ENCODE measurements at regions not wholly inside any gene's neighbourhood (a gene's known extent, or its start where the extent isn't known, plus 50 kb on each side); places are given as distances from the start of the nearest gene placed in this dataset.

DNA sequence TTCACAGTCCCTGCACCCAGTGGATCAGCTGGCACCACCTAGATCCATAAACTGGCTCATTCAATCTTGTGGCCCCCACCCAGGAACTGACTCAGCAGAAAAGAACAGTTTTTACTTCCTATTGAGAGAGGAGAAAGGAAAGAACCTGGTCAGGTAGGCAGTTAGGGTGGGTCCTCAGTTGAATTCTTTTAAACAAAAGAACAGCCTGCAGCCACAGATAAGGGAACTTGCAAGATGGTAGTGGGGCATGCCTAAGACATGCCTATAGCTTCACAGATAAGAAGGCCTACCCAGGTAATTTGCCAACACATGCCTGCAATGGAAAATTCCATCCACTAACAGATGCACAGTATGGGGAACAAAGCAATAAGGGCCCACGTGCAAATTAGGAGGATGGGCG, 86.7 kb upstream of the NLGN4Y start:
- no peak for DNase-seq
- Mint-ChIP-seq H3K4me3 (no peak overlapping the region), H3K4me1 (no peaks in the 10 kb centered on the region), H3K27ac (no peak overlapping the region), H3K36me3 (no peaks in the 10 kb centered on the region), H3K9me3 (no peaks in the 10 kb centered on the region), H3K27me3 (no peaks in the 10 kb centered on the region)
- CTCF ChIA-PET: no interaction called here

- Mint-ChIP-seq H3K27ac (no peak overlapping the region), H3K4me1 (no peaks in the 10 kb centered on the region)
- CTCF ChIA-PET: no interaction called here
Measured at GRCh38 chrY:14438395-14438794, 85.9 kb upstream of the NLGN4Y start.

DNA sequence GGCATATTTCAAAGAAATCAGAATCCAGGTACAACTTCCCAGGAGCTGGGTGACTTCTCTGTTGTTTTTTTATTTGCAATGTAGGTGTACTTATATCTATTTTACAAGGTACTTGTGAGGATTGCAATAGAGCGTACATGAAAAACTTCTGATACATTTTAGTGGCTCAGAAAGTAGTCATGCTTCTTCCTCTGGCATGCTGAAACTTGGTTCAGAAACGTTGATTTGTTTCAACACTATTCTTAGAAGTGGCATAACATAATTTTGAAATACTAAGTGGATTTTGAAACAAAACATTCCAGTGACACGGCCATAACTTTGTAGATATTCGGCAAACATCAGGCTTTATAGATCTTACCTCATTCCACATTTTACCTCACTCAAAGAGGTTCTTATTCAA, 79.8 kb upstream of the NLGN4Y start:
- Mint-ChIP-seq H3K27me3 (no peaks in the 10 kb centered on the region), H3K9me3 (no peaks in the 10 kb centered on the region), H3K4me3 (no peak overlapping the region), H3K27ac (no peak overlapping the region), H3K4me1 (no peaks in the 10 kb centered on the region), H3K36me3 (no peaks in the 10 kb centered on the region)
- DNase-seq: no peak
- CTCF ChIA-PET: no interaction called here

More at GRCh38 chrY:14438395-14438794, 85.9 kb upstream of the NLGN4Y start:
- no peak for DNase-seq
- Mint-ChIP-seq H3K27me3 (no peaks in the 10 kb centered on the region), H3K36me3 (no peaks in the 10 kb centered on the region), H3K9me3 (no peaks in the 10 kb centered on the region), H3K4me3 (no peak overlapping the region)

GRCh38 chrY:14468151-14468683, 56.1 kb upstream of the NLGN4Y start:
- Mint-ChIP-seq H3K27ac (no peak overlapping the region), H3K36me3 (no peaks in the 10 kb centered on the region), H3K4me3 (no peak overlapping the region), H3K9me3 (no peaks in the 10 kb centered on the region), H3K27me3 (no peaks in the 10 kb centered on the region), H3K4me1 (no peaks in the 10 kb centered on the region)
- CTCF ChIA-PET: no interaction called here
- no peak for DNase-seq

GRCh38 chrY:14472421-14472820, 51.9 kb upstream of the NLGN4Y start:
- CTCF ChIA-PET: no interaction called here
- H3K27me3 Mint-ChIP-seq: no peaks in the 10 kb centered on the region
- no peak overlapping the region for H3K4me3 Mint-ChIP-seq
- H3K9me3 Mint-ChIP-seq: no peaks in the 10 kb centered on the region
- no peak for DNase-seq
- no peaks in the 10 kb centered on the region for H3K36me3 Mint-ChIP-seq
- no peaks in the 10 kb centered on the region for H3K4me1 Mint-ChIP-seq
- no peak overlapping the region for H3K27ac Mint-ChIP-seq

DNA sequence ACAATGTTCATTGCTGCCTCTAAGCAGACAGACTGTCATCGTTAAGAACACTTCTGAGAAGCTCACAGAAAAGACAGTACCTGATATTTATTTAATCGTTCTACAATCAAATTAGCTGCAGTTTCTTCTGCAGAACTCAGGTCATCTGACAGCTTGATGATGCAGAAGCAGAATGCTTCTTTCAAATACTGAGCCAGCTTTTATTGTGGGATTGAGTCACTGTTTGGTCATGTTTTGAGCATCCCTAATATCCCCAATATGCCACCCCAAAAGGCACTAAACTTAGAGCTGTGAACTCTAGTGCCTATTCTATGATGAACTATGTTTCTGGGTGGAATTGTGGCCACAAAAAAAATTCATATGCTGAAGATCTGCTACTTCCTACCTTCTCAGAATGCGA, 51.0 kb upstream of the NLGN4Y start:
- no peak overlapping the region for H3K27ac Mint-ChIP-seq
- no peaks in the 10 kb centered on the region for H3K36me3 Mint-ChIP-seq
- no peak overlapping the region for H3K4me3 Mint-ChIP-seq
- CTCF ChIA-PET: no interaction called here
- no peaks in the 10 kb centered on the region for H3K9me3 Mint-ChIP-seq
- H3K4me1 Mint-ChIP-seq: no peaks in the 10 kb centered on the region
- DNase-seq: no peak
- no peaks in the 10 kb centered on the region for H3K27me3 Mint-ChIP-seq
